Neural progenitor cell (in vitro differentiated cells): ENCODE measurements at regions not wholly inside any gene's neighbourhood (a gene's known extent, or its start where the extent isn't known, plus 50 kb on each side); places are given as distances from the start of the nearest gene placed in this dataset.

ENCODE experiments used
- CTCF ChIP-seq: fragments of 200-600 bp; sonication (generic); IDR thresholded peaks from 2 replicates; pipeline ENCODE4 v1.5.1; 2017; ENCODE audit warnings: antibody characterized with exemption, mild to moderate bottlenecking
- EZH2phosphoT487 ChIP-seq: fragments of 200-600 bp; sonication (generic); IDR thresholded peaks from 2 replicates; pipeline ENCODE4 v1.6.1; 2017; ENCODE audit warnings: antibody characterized with exemption

- TF ChIP-seq CTCF (no peak), EZH2phosphoT487 (no peak)
Measured at GRCh38 chr5:93208141-93208751, 372.8 kb downstream of the NR2F1-AS1 start.
